ENCODE measurements at regions not wholly inside any gene's neighbourhood (a gene's known extent, or its start where the extent isn't known, plus 50 kb on each side); places are given as distances from the start of the nearest gene placed in this dataset.

GRCh38 chr6:81565071-81565470, 187.4 kb downstream of the TENT5A start:
- TF ChIP-seq CTCF (IDR thresholded peaks at IDR 0.05; ENCODE audit: insufficient read depth, low read length) (no peak), REST (IDR thresholded peaks at IDR 0.05; ENCODE audit: insufficient replicate concordance, low read depth) (no peak)

Measured in HL-60 (cell line).